H1 (cell line): ENCODE measurements at regions not wholly inside any gene's neighbourhood (a gene's known extent, or its start where the extent isn't known, plus 50 kb on each side); places are given as distances from the start of the nearest gene placed in this dataset.

Experiments used
- RNF2 ChIP-seq: fragments of 200-900, 300-1000 bp; sonication (generic); IDR thresholded peaks from 2 replicates; pipeline ENCODE4 v1.7.1; 2016; ENCODE audit warnings: borderline replicate concordance, low read depth, mild to moderate bottlenecking, antibody characterized with exemption, low read length; ENCODE audit not compliant: poor library complexity, severe bottlenecking; ENCODE audit errors: missing control alignments

DNA sequence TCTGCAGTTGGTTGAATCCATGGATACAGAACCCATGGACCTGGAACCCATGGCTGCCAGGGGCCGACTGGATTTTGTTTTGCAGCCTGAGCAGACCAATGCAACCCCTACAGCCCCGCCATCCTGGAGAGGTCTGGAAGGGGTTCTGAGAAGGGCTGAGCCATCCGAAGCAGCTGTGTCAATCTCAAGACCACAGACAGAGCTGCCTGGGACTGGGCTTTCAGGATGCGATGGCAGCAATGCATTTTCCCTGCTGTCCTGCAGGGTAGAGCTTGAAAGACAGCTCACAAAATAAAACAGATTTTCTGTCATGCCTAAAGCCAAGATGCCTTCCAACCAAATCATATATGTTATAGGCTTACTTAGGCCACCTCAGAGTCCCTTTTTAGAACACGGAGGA, 125.8 kb upstream of the NXT1 start (continued):
- no peak for TF ChIP-seq RNF2
